Breast epithelium (tissue), 4 donors: ENCODE measurements at regions not wholly inside any gene's neighbourhood (a gene's known extent, or its start where the extent isn't known, plus 50 kb on each side); places are given as distances from the start of the nearest gene placed in this dataset.

Experiments
- DNase-seq, 2 donors: peaks; one replicate each; pipeline ENCODE4 v3.0.0-alpha.2; 2019; ENCODE audit warnings: low spot score in 2 of 2
- H3K27ac ChIP-seq, 2 donors: fragments of 200-600 bp; sonication (generic) in 1 of 2; one replicate each; pipeline ENCODE4 v1.5.1; 2016 to 2019; ENCODE audit warnings: mild to moderate bottlenecking in 1 of 2
- H3K27me3 ChIP-seq, 2 donors: fragments of 200-600 bp; sonication (generic) in 1 of 2; one replicate each; pipeline versions ENCODE4 v1.5.1 to v1.6.0; 2017 to 2019; ENCODE audit warnings: control low read depth in 1 of 2, mild to moderate bottlenecking in 1 of 2
- H3K36me3 ChIP-seq: fragments of 200-600 bp; one replicate; pipeline ENCODE4 v1.5.1; 2019
- H3K4me1 ChIP-seq, 2 donors: fragments of 200-600 bp; sonication (generic); one replicate each; pipeline ENCODE4 v1.5.1; 2016 to 2019; ENCODE audit warnings: control low read depth in 1 of 2
- H3K4me3 ChIP-seq, 3 donors: fragments of 200-600 bp; sonication (generic); 1 replicate in 2 of 3; 2 replicates in 1 of 3; pipeline ENCODE4 v1.5.1; 2016 to 2019; ENCODE audit warnings: mild to moderate bottlenecking in 3 of 3, moderate library complexity in 2 of 3
- H3K9me3 ChIP-seq, 2 donors: fragments of 200-600 bp; sonication (generic) in 1 of 2; one replicate each; pipeline ENCODE4 v1.5.1; 2016 to 2019; ENCODE audit warnings: control low read depth in 1 of 2
- CTCF ChIP-seq, 3 donors: fragments of 450-650 bp; IDR thresholded peaks; one replicate each; pipeline ENCODE4 v1.5.1; 2016 to 2017; ENCODE audit warnings: antibody characterized with exemption in 3 of 3, mild to moderate bottlenecking in 3 of 3, moderate library complexity in 3 of 3
- POLR2A ChIP-seq: fragments of 450-650 bp; IDR thresholded peaks from one replicate; pipeline ENCODE4 v1.6.1; 2016; ENCODE audit warnings: antibody characterized with exemption, mild to moderate bottlenecking, moderate library complexity
- POLR2AphosphoS5 ChIP-seq, 3 donors: sonication (generic); formaldehyde crosslinking; IDR thresholded peaks; one replicate each; pipeline ENCODE4 v1.6.1; 2017; ENCODE audit warnings: antibody characterized with exemption in 3 of 3
- intact Hi-C: fragments of 100-400 bp; cut with DNase I; formaldehyde crosslinking; loops from one replicate; pipeline ENCODE4 v1.15.1; 2023; ENCODE audit warnings: low total_unique reads

- DNase-seq = no peak
- H3K36me3 ChIP-seq = no peaks in the 10 kb centered on the region
- no peak for TF ChIP-seq CTCF (IDR thresholded peaks at IDR 0.05)
- no peaks in the 10 kb centered on the region for H3K27me3 ChIP-seq
- intact Hi-C loops = no loop called here
- no peaks in the 10 kb centered on the region for H3K4me1 ChIP-seq
- no peak overlapping the region for H3K27ac ChIP-seq
- no peaks in the 10 kb centered on the region for H3K9me3 ChIP-seq
- no peak overlapping the region for H3K4me3 ChIP-seq
These were observed 502.1 kb downstream of the RPS24 start for GRCh38 chr10:78535716-78536218.

- no peaks in the 10 kb centered on the region for H3K9me3 ChIP-seq
- no peaks in the 10 kb centered on the region for H3K36me3 ChIP-seq
- TF ChIP-seq POLR2A (no peak), POLR2AphosphoS5 (IDR thresholded peaks at IDR 0.05) (no peak), CTCF (IDR thresholded peaks at IDR 0.05) (no peak)
- no peak overlapping the region for H3K27ac ChIP-seq
- no peaks in the 10 kb centered on the region for H3K27me3 ChIP-seq
- no peak overlapping the region for H3K4me3 ChIP-seq
- intact Hi-C loops = no loop called here
- DNase-seq = no peak
- H3K4me1 ChIP-seq = no peaks in the 10 kb centered on the region
These were observed 503.4 kb downstream of the RPS24 start for GRCh38 chr10:78537018-78537417.

DNA sequence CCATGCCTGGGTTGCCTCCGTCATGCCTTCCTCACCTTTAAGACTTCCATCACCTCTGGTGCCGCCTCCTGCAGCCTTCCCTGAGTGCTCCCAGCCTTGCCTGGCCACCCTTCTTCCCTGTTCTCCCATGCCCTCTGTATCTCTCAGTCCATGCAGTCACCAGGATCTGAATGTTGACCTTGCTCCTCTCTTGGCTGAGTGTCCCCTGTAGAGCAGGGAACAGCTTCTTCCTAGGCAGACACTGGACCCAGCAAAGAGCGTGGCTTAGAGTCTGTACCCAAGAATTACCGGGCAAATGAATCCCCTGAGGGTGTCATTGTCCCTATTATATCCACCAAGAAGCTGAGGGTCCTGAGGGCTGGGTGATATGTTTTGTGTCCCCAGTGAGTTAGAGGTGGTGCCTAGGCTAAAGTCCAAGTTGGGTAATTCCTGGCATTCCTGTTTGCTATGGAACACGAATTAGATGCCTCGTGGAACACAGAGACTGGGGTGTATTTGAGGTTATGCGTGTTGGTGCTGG lies 505.6 kb downstream of the RPS24 start:
- H3K4me1 ChIP-seq = no peaks in the 10 kb centered on the region
- H3K4me3 ChIP-seq = no peak overlapping the region
- no peaks in the 10 kb centered on the region for H3K36me3 ChIP-seq
- no peaks in the 10 kb centered on the region for H3K9me3 ChIP-seq
- DNase-seq = no peak
- no peak overlapping the region for H3K27ac ChIP-seq
- TF ChIP-seq POLR2A = no peak
- TF ChIP-seq POLR2AphosphoS5 (IDR thresholded peaks at IDR 0.05) = no peak
- no peak for TF ChIP-seq CTCF (IDR thresholded peaks at IDR 0.05)
- H3K27me3 ChIP-seq = no peaks in the 10 kb centered on the region
- intact Hi-C loops = no loop called here

DNA sequence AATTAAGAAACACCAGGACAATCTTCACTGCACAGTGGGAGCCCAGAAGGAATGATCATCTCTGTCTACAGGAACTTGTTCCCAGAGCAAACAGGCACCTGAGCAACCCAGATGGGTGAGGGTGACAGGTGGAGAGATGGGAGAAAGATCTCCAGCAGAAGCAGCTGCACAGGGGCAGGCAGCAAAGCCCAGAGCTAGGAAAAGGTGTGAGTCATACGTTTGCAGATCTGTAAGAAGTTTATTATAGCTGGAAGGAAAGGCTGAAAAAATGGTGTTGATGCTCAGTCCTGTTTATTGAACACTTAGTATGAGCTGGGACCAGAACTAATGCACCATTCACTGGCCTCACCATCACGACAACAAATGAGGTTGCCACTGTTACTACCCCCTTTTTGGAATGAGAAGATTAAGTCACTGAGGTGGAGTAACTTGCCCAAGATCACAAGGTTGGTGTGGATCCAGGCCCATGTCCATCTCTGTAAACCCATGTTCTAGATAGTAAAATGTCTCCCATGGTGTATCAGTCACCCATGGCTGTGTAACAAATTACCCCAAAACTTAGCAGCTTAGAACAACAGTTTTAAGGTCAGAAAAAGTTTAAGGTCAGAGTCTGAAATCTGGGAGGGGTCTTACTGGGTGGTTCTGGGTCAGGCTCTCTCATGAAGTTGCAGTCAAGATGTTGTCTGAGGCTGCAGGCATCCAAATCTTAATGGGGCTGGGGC lies 506.9 kb downstream of the RPS24 start:
- intact Hi-C loops = no loop called here
- Histone ChIP-seq H3K4me1 (no peaks in the 10 kb centered on the region), H3K27me3 (no peaks in the 10 kb centered on the region), H3K27ac (peak overlapping the region in 1 of 2 donors; percentile 83), H3K4me3 (no peak overlapping the region), H3K36me3 (no peaks in the 10 kb centered on the region), H3K9me3 (no peaks in the 10 kb centered on the region)
- no peak for DNase-seq
- no peak for TF ChIP-seq CTCF (IDR thresholded peaks at IDR 0.05)
- TF ChIP-seq POLR2A = no peak
- no peak for TF ChIP-seq POLR2AphosphoS5 (IDR thresholded peaks at IDR 0.05)

- Histone ChIP-seq H3K9me3 (no peaks in the 10 kb centered on the region), H3K4me1 (no peaks in the 10 kb centered on the region), H3K27me3 (no peaks in the 10 kb centered on the region), H3K4me3 (no peak overlapping the region), H3K36me3 (no peaks in the 10 kb centered on the region), H3K27ac (peak overlapping the region in 1 of 2 donors; percentile 83)
- intact Hi-C loops = no loop called here
- no peak for DNase-seq
- TF ChIP-seq POLR2A = no peak
- TF ChIP-seq POLR2AphosphoS5 (IDR thresholded peaks at IDR 0.05) = peak in 1 of 3 donors; percentile 18
- TF ChIP-seq CTCF (IDR thresholded peaks at IDR 0.05) = no peak
These were observed 507.9 kb downstream of the RPS24 start for GRCh38 chr10:78541481-78542140.
